Right lobe of liver (tissue), 4 donors: ENCODE measurements at regions not wholly inside any gene's neighbourhood (a gene's known extent, or its start where the extent isn't known, plus 50 kb on each side); places are given as distances from the start of the nearest gene placed in this dataset.

Experiments used
- POLR2A ChIP-seq: fragments of 450-650 bp; IDR thresholded peaks from one replicate; pipeline ENCODE4 v1.6.1; 2017; ENCODE audit warnings: antibody characterized with exemption, mild to moderate bottlenecking
- TF ChIP-seq, protein P1 (sequence below), 4 donors: fragments of 200-600 bp in 3 of 4; fragments of 450-650 bp in 1 of 4; IDR thresholded peaks; one replicate each; pipeline versions ENCODE4 v1.5.1 to v1.8.0; 2016 to 2022; ENCODE audit warnings: antibody characterized with exemption in 4 of 4, mild to moderate bottlenecking in 2 of 4
- donor health status: DM: no; HTN: no; CAD: no.
- donor health status: DM: no; HTN: no; CAD: no.
- donor health status: DM: no; HTN: yes; CAD: no.

DNA sequence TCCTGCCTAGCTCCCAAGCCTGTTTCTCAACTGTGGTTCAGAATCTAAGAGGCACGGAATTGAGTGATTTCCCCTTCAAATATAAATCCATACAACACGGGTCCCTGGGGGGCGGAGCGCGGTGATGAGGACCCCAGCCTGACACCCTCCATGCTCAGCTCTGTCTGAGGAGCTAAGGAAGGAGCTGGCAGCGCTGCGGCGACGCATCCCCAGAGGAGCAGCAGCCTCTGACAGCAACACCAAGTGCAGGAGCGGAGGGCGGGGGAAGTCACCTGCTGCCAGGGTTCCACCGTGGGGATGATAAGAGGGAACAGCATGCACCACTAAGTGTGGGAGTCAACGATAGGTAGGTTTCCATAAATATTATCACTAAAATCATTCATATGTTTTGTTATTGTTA, 72.6 kb upstream of the VWC2 start:
- TF ChIP-seq, protein P1, sequence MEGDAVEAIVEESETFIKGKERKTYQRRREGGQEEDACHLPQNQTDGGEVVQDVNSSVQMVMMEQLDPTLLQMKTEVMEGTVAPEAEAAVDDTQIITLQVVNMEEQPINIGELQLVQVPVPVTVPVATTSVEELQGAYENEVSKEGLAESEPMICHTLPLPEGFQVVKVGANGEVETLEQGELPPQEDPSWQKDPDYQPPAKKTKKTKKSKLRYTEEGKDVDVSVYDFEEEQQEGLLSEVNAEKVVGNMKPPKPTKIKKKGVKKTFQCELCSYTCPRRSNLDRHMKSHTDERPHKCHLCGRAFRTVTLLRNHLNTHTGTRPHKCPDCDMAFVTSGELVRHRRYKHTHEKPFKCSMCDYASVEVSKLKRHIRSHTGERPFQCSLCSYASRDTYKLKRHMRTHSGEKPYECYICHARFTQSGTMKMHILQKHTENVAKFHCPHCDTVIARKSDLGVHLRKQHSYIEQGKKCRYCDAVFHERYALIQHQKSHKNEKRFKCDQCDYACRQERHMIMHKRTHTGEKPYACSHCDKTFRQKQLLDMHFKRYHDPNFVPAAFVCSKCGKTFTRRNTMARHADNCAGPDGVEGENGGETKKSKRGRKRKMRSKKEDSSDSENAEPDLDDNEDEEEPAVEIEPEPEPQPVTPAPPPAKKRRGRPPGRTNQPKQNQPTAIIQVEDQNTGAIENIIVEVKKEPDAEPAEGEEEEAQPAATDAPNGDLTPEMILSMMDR (IDR thresholded peaks at IDR 0.05) = no peak
- no peak for TF ChIP-seq POLR2A
